HUES48 (cell line): ENCODE measurements at regions not wholly inside any gene's neighbourhood (a gene's known extent, or its start where the extent isn't known, plus 50 kb on each side); places are given as distances from the start of the nearest gene placed in this dataset.

Experiments
- H3K27ac ChIP-seq: one replicate; pipeline ENCODE4 v1.7.0; 2013; ENCODE audit warnings: low read depth, low read length, inconsistent platforms
- H3K27me3 ChIP-seq: 2 replicates; pipeline ENCODE4 v1.6.1; 2013; ENCODE audit warnings: mild to moderate bottlenecking, low read length; ENCODE audit not compliant: control insufficient read depth, insufficient read depth
- H3K36me3 ChIP-seq: 2 replicates; pipeline ENCODE4 v1.6.1; 2013; ENCODE audit warnings: low read length; ENCODE audit not compliant: control insufficient read depth, insufficient read depth
- H3K4me1 ChIP-seq: 2 replicates; pipeline ENCODE4 v1.6.1; 2013; ENCODE audit warnings: mild to moderate bottlenecking, low read length; ENCODE audit not compliant: control insufficient read depth, insufficient read depth
- H3K4me3 ChIP-seq: 2 replicates; pipeline ENCODE4 v1.5.1; 2013; ENCODE audit warnings: mild to moderate bottlenecking, low read depth, low read length
- H3K9ac ChIP-seq: 2 replicates; pipeline ENCODE4 v1.6.1; 2013; ENCODE audit warnings: mild to moderate bottlenecking, low read depth, low read length, moderate library complexity
- H3K9me3 ChIP-seq: 2 replicates; pipeline ENCODE4 v1.6.1; 2013; ENCODE audit warnings: low read length; ENCODE audit not compliant: control insufficient read depth, insufficient read depth

GRCh38 chr5:51652980-51653379, 269.7 kb downstream of the ISL1 start:
- H3K27me3 ChIP-seq = no peaks in the 10 kb centered on the region
- H3K36me3 ChIP-seq = no peaks in the 10 kb centered on the region
- no peak overlapping the region for H3K27ac ChIP-seq
- 0 out of 2 replicates have a peak, but pooled peaks cover 3% of the 10 kb centered on the region for H3K4me1 ChIP-seq
- H3K4me3 ChIP-seq = no peak overlapping the region
- H3K9me3 ChIP-seq = no peaks in the 10 kb centered on the region
- H3K9ac ChIP-seq = no peak overlapping the region

GRCh38 chr5:51657340-51658240, 274.3 kb downstream of the ISL1 start:
- no peaks in the 10 kb centered on the region for H3K27me3 ChIP-seq
- 0 out of 2 replicates have a peak, but pooled peaks cover 3% of the 10 kb centered on the region for H3K4me1 ChIP-seq
- no peaks in the 10 kb centered on the region for H3K9me3 ChIP-seq
- no peak overlapping the region for H3K9ac ChIP-seq
- H3K36me3 ChIP-seq = no peaks in the 10 kb centered on the region
- H3K4me3 ChIP-seq = no peak overlapping the region
- H3K27ac ChIP-seq = no peak overlapping the region

GRCh38 chr5:51661646-51662265, 278.5 kb downstream of the ISL1 start:
- no peak overlapping the region for H3K4me3 ChIP-seq
- H3K36me3 ChIP-seq = no peaks in the 10 kb centered on the region
- no peak overlapping the region for H3K9ac ChIP-seq
- no peaks in the 10 kb centered on the region for H3K27me3 ChIP-seq
- no peak overlapping the region for H3K27ac ChIP-seq
- H3K4me1 ChIP-seq = no peaks in the 10 kb centered on the region
- no peaks in the 10 kb centered on the region for H3K9me3 ChIP-seq

GRCh38 chr5:51664491-51665250, 281.4 kb downstream of the ISL1 start:
- H3K4me1 ChIP-seq = no peaks in the 10 kb centered on the region
- no peaks in the 10 kb centered on the region for H3K27me3 ChIP-seq
- no peak overlapping the region for H3K27ac ChIP-seq
- H3K36me3 ChIP-seq = no peaks in the 10 kb centered on the region
- no peak overlapping the region for H3K9ac ChIP-seq
- H3K9me3 ChIP-seq = no peaks in the 10 kb centered on the region
- no peak overlapping the region for H3K4me3 ChIP-seq

- no peak overlapping the region for H3K9ac ChIP-seq
- H3K36me3 ChIP-seq = no peaks in the 10 kb centered on the region
- no peak overlapping the region for H3K27ac ChIP-seq
- H3K4me3 ChIP-seq = no peak overlapping the region
- H3K4me1 ChIP-seq = no peaks in the 10 kb centered on the region
- no peaks in the 10 kb centered on the region for H3K9me3 ChIP-seq
- no peaks in the 10 kb centered on the region for H3K27me3 ChIP-seq
Measured at GRCh38 chr5:51665251-51665593, 282.0 kb downstream of the ISL1 start.

- H3K4me3 ChIP-seq = no peak overlapping the region
- H3K27me3 ChIP-seq = no peaks in the 10 kb centered on the region
- no peak overlapping the region for H3K27ac ChIP-seq
- no peak overlapping the region for H3K9ac ChIP-seq
- no peaks in the 10 kb centered on the region for H3K4me1 ChIP-seq
- no peaks in the 10 kb centered on the region for H3K9me3 ChIP-seq
- H3K36me3 ChIP-seq = no peaks in the 10 kb centered on the region
Measured at GRCh38 chr5:51669095-51669494, 285.8 kb downstream of the ISL1 start.

GRCh38 chr5:51678330-51678729, 295.1 kb downstream of the ISL1 start:
- no peaks in the 10 kb centered on the region for H3K36me3 ChIP-seq
- no peaks in the 10 kb centered on the region for H3K9me3 ChIP-seq
- H3K4me3 ChIP-seq = no peak overlapping the region

GRCh38 chr5:51679286-51679685, 296.0 kb downstream of the ISL1 start:
- Histone ChIP-seq H3K36me3 (no peaks in the 10 kb centered on the region), H3K4me1 (no peaks in the 10 kb centered on the region), H3K9me3 (no peaks in the 10 kb centered on the region), H3K27me3 (no peaks in the 10 kb centered on the region), H3K4me3 (no peak overlapping the region), H3K27ac (no peak overlapping the region), H3K9ac (no peak overlapping the region)

More at GRCh38 chr5:51678330-51678729, 295.1 kb downstream of the ISL1 start:
- Histone ChIP-seq H3K27me3 (no peaks in the 10 kb centered on the region), H3K9ac (no peak overlapping the region), H3K4me1 (no peaks in the 10 kb centered on the region), H3K27ac (no peak overlapping the region)

GRCh38 chr5:51684794-51685355, 301.6 kb downstream of the ISL1 start:
- no peak overlapping the region for H3K4me3 ChIP-seq
- H3K36me3 ChIP-seq = no peaks in the 10 kb centered on the region
- H3K4me1 ChIP-seq = peaks cover 19% of the 10 kb centered on the region
- H3K27me3 ChIP-seq = no peaks in the 10 kb centered on the region
- H3K9ac ChIP-seq = no peak overlapping the region
- H3K9me3 ChIP-seq = no peaks in the 10 kb centered on the region; the same call in 1 of the 2 replicates
- no peak overlapping the region for H3K27ac ChIP-seq

GRCh38 chr5:51685419-51685818, 302.2 kb downstream of the ISL1 start:
- Histone ChIP-seq H3K9ac (no peak overlapping the region), H3K27me3 (no peaks in the 10 kb centered on the region), H3K4me1 (peaks cover 19% of the 10 kb centered on the region), H3K9me3 (no peaks in the 10 kb centered on the region; the same call in 1 of the 2 replicates), H3K36me3 (no peaks in the 10 kb centered on the region), H3K4me3 (no peak overlapping the region), H3K27ac (no peak overlapping the region)
